ENCODE measurements at regions not wholly inside any gene's neighbourhood (a gene's known extent, or its start where the extent isn't known, plus 50 kb on each side); places are given as distances from the start of the nearest gene placed in this dataset.
"Not testable (repeated sequence)": the region's sequence is repeated elsewhere in the genome, so short reads cannot be mapped to it uniquely, and the experiment has no call there.

- no peak for ATAC-seq
- TF ChIP-seq OSR1 (CRISPR knock-in tag; IDR thresholded peaks at IDR 0.05) (no peak), ARNTL (CRISPR knock-in tag; IDR thresholded peaks at IDR 0.05; ENCODE audit: borderline replicate concordance, low read depth) (no peak), CSDC2 (CRISPR knock-in tag; IDR thresholded peaks at IDR 0.05) (no peak), CSRNP3 (CRISPR knock-in tag; IDR thresholded peaks at IDR 0.05) (no peak), GLIS3 (CRISPR knock-in tag; IDR thresholded peaks at IDR 0.05) (no peak), TCF4 (CRISPR knock-in tag; IDR thresholded peaks at IDR 0.05; ENCODE audit: borderline replicate concordance) (no peak), TOX (CRISPR knock-in tag; IDR thresholded peaks at IDR 0.05; ENCODE audit: borderline replicate concordance) (no peak), ISL1 (CRISPR knock-in tag; IDR thresholded peaks at IDR 0.05) (no peak), PATZ1 (CRISPR knock-in tag; IDR thresholded peaks at IDR 0.05; ENCODE audit: borderline replicate concordance) (no peak)
Measured at GRCh38 chr12:20105943-20106342, 262.4 kb upstream of the PDE3A start.

- no peak for ATAC-seq
- TF ChIP-seq ZNF70 (CRISPR knock-in tag; IDR thresholded peaks at IDR 0.05), result no peak
- no peak for TF ChIP-seq ZFP3 (CRISPR knock-in tag; IDR thresholded peaks at IDR 0.05)
Measured at GRCh38 chr12:20109676-20110075, 258.7 kb upstream of the PDE3A start.

GRCh38 chr12:20115371-20115770, 253.0 kb upstream of the PDE3A start:
- ATAC-seq, result not testable (repeated sequence)

- no peak for ATAC-seq
- TF ChIP-seq ARNTL (CRISPR knock-in tag; IDR thresholded peaks at IDR 0.05; ENCODE audit: borderline replicate concordance, low read depth), result no peak
- no peak for TF ChIP-seq GLIS3 (CRISPR knock-in tag; IDR thresholded peaks at IDR 0.05)
- no peak for TF ChIP-seq PPARA (CRISPR knock-in tag; IDR thresholded peaks at IDR 0.05; ENCODE audit: borderline replicate concordance)
- TF ChIP-seq ZNF8 (CRISPR knock-in tag; IDR thresholded peaks at IDR 0.05), result no peak
- no peak for TF ChIP-seq TSHZ2 (CRISPR knock-in tag; IDR thresholded peaks at IDR 0.05)
- TF ChIP-seq ZFP30 (CRISPR knock-in tag; IDR thresholded peaks at IDR 0.05), result no peak
- TF ChIP-seq ESRRG (CRISPR knock-in tag; IDR thresholded peaks at IDR 0.05), result no peak
- TF ChIP-seq ZNF565 (CRISPR knock-in tag; conservative IDR thresholded peaks at IDR 0.05; ENCODE audit: low read depth), result no peak
- no peak for TF ChIP-seq ISL1 (CRISPR knock-in tag; IDR thresholded peaks at IDR 0.05)
- TF ChIP-seq ZFP3 (CRISPR knock-in tag; IDR thresholded peaks at IDR 0.05), result no peak
- no peak for TF ChIP-seq POU6F1 (CRISPR knock-in tag; IDR thresholded peaks at IDR 0.05; ENCODE audit: borderline replicate concordance, low read depth)
- TF ChIP-seq OSR1 (CRISPR knock-in tag; IDR thresholded peaks at IDR 0.05), result no peak
- no peak for TF ChIP-seq PATZ1 (CRISPR knock-in tag; IDR thresholded peaks at IDR 0.05; ENCODE audit: borderline replicate concordance)
Measured at GRCh38 chr12:20119596-20120402, 248.5 kb upstream of the PDE3A start.

All from SK-N-SH treated with all-trans-retinoic acid at 6 μM for 48 hours (cell line).